Epidermal melanocyte (primary cell): ENCODE measurements at regions not wholly inside any gene's neighbourhood (a gene's known extent, or its start where the extent isn't known, plus 50 kb on each side); places are given as distances from the start of the nearest gene placed in this dataset.

Source experiments
- DNase-seq: peaks from one replicate; pipeline ENCODE4 v3.0.0; 2011; ENCODE audit warnings: low spot score; ENCODE audit not compliant: insufficient read length

GRCh38 chr6:134467620-134468019 is 149.7 kb upstream of the SGK1 start:
- DNase-seq: no peak

- DNase-seq: no peak
These were observed 149.0 kb upstream of the SGK1 start for GRCh38 chr6:134466771-134467525.

GRCh38 chr6:134464690-134465411 is 146.9 kb upstream of the SGK1 start:
- DNase-seq: no peak

DNA sequence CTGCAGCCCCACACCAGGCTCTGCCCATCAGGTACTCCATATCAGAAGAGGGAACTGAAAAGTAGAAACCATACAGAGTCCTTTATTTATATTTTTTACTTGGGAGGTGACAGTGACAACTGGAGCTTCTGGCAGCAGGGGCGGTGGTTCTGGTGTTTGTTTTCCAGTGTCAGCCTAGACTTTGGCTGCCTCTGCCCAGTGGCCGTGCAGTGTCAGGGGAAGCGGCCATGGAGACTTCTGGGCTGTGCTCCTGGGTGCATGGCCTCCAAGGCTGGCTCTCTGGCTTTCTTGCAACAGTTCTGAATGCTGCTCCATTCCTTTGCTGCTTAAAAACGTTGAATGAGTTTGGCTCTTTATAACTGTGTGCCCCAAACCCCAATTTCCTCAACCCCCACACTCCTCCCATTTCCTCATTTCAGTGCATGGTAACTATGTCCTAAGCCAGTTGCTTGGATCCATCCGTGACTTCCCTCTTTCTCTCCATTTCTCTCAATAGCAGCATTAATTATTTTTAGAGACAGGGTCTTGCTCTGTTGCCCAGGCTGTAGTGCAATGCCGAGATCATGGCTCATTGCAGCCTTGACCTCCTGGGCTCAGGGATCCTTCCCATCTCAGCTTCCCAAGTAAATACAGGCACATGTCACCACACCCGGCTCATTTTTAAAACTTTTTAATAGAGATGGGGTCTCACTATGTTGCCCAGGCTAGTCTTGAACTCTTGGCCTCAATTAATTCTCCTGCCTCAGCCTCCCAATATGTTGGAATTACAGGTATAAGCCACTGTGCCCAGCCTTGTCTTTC is 141.1 kb upstream of the SGK1 start:
- no peak for DNase-seq

- DNase-seq: no peak
These were observed 140.0 kb upstream of the SGK1 start for GRCh38 chr6:134457941-134458340.

DNA sequence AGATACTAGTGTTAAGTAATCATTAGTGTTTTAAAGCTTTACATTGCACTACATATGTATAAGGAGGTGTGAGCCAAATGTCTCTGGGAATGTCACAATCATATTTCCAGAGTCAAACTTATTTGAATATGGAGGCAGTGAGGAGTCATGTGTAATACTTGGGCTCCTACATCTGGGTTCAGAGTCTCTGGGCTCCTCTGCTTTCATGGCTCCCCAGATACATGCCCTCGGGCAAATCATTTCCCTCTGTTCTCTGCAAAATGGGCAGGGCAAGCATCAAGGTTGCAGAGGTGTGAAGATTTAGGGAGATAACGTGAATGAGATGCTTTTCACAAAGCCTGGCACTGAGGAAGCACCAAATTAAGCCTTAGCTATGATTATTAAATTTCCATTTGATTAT is 138.3 kb upstream of the SGK1 start:
- DNase-seq: no peak

DNA sequence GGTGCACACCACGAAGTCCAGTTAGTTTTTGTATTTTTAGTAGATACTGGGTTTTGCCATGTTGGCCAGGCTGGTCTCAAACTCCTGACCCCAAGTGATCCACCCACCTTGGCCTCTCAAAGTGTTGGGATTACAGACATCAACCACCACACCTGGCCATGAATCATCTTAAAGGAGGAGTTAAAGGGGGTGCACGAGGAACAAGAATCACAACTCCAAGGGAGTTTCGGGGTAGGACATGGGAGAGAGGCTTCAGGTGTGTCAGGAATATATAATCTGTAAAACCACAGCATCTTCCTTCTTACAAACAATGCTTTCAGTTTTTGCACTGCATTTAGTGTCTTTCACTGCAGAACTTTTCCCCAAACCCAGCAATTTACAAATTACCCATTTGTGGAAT is 137.4 kb upstream of the SGK1 start:
- DNase-seq: no peak

GRCh38 chr6:134454794-134455193 is 136.9 kb upstream of the SGK1 start:
- DNase-seq: no peak

- DNase-seq: no peak
These were observed 136.0 kb upstream of the SGK1 start for GRCh38 chr6:134453792-134454510.

DNA sequence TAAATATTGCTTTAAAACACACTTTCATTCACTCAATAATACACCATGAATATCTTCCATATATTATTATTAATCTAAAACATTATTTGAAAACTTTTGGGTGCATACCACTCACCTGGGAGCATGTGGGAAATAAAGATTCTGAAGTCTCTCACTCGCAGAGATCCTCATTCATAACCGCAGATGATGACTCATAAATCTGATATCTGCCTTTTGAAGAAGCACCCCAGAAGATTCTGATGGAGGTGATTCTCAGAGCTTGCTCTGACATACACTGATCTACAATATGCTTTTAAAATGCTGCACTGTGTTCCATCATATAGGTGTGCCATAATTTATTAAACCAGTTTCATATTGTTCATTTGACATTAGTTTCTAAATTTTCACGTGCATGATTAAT is 135.0 kb upstream of the SGK1 start:
- DNase-seq: no peak

- no peak for DNase-seq
These were observed 133.6 kb upstream of the SGK1 start for GRCh38 chr6:134451529-134451928.

DNA sequence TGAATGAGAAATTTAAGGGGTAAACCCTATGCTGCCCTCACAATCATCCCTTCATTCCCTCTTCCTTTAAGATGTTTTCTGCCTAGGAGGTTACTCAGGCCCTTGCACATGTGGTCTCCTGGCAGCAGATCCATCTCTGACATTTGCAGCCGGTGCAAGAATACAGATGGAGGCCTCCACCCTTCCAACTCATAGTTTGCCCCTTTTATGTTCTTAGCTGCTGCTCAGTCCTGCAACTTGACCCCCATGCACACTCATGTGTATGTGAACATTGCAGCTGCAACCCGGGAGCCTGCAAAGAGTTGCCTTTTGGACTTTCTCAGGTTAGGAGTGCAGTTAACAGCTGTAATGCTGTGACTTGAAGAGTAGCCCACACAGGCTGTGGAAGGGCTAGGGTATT is 131.9 kb upstream of the SGK1 start:
- no peak for DNase-seq

DNA sequence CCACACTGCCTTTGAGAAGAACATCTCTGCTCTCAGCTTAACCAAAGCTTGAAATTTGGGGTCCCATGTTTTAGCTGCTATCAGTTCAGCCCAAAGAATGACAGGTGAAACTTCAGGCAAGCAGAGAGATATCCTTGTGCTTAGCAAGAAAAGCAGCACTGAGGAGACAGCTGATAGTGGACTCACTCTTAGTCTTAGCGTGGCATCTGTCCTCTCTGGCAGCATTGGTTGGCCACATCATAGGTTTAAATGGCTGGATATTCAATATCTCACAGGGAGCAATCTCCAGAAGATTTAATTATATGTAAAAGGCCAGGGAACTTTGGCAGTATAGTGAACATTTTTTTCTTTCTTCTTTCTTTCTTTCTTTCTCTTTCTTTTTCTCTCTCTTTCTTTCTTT is 131.1 kb upstream of the SGK1 start:
- no peak for DNase-seq

- no peak for DNase-seq
These were observed 130.0 kb upstream of the SGK1 start for GRCh38 chr6:134447883-134448387.

- DNase-seq: no peak
These were observed 129.5 kb upstream of the SGK1 start for GRCh38 chr6:134447423-134447822.

DNA sequence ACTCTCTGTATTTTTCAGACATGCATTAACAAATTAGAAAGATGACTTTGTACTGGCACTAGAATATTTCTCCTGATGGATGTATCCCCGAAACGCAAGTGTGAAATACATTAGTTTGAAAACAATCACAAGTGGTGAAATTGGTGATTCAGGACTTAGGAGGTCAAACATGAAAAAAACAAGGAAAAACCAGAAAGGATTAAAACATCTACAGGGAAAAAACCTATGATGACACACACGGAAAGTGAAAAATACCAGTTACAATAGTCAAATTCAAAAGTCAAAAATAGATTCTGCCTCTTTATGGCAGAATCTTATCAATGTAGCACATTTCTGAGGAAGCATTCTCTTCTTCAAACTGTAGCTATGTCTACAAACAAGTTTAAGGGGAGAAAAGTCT is 129.0 kb upstream of the SGK1 start:
- no peak for DNase-seq

DNA sequence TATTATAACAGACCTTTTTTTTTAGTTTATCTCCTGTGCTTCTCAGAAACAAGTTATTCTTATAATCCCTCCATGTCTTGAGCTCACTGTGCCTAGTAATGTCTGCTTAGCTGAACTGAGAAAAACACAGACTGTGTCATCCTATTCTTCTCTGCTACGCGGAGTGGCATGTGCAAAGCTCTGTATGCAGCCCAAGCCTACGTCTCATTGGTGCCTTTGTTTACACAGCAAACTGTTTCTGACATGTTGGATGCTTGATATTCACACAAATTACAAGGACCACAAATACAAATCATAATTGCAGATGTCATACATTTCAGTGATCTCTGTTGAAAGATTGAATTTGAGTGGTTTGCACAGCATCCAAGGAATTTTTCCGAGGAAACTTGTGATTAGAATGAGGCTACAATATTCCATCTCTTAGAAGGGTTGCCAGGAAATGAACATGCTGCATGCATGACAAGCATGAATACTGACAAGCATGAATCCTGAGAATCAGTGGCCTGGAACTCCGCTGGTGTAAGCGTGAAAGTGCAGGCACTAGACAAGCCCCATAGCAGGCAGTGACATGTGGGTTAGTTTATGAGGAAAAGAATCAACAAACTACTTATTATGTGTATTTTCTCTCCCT is 128.4 kb upstream of the SGK1 start:
- DNase-seq: no peak

DNA sequence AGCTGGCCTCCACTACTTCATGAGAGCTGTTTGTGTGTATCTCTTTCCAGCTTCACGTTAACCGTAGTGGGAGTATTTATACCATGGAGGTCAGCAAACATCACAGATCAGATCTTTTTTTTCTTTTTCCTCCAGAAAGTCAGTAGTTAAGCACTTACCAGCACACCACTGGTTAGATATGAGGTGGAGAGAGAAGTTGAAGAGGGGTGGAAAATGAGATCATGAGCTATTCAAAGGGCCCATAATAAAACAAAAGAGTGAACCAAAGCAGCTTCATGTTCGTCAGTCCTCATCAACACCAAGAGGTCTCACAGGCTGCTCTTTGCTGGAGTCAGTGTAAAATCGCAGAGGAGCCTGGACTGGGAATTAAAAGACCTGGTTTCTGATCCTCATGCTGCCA is 125.1 kb upstream of the SGK1 start:
- DNase-seq: no peak

GRCh38 chr6:134442073-134442472 is 124.2 kb upstream of the SGK1 start:
- no peak for DNase-seq

- DNase-seq: no peak
These were observed 120.9 kb upstream of the SGK1 start for GRCh38 chr6:134438837-134439236.

DNA sequence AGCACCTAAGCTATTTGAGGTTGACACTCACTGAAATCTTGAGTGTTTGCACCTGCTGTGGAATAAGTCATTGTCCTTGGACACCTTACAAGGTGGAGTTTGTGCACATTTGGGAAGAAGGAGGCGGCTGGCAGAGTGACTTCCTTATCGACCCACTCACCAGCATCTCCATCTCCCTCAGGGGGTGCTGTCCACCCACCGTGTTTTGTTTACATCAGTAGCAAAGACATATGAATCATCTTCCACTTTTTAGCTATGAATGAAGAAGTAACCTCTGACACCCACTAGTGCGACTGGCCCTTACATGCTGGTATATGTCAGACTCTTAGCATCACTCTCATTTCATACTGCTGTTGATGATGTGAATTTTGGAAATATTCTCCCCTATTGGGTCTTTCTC is 119.5 kb upstream of the SGK1 start:
- no peak for DNase-seq
